Stomach (tissue), 8 donors: ENCODE measurements at regions not wholly inside any gene's neighbourhood (a gene's known extent, or its start where the extent isn't known, plus 50 kb on each side); places are given as distances from the start of the nearest gene placed in this dataset.
A peak's percentile ranks its signal among the peaks of the same experiment; 100 is the strongest.

Experiments used
- DNase-seq, 2 donors: peaks; one replicate each; pipeline versions ENCODE4 v3.0.0 to v3.0.0-alpha.2; 2013 to 2019
- H3K27ac ChIP-seq, 5 donors: fragments of 200-600 bp in 4 of 5; sonication (generic) in 4 of 5; one replicate each; pipeline ENCODE4 v1.5.1; 2013 to 2019; ENCODE audit warnings: mild to moderate bottlenecking in 1 of 5, moderate library complexity in 1 of 5
- H3K27me3 ChIP-seq, 3 donors: fragments of 200-600 bp; sonication (generic); one replicate each; pipeline ENCODE4 v1.5.1; 2017 to 2019; ENCODE audit warnings: mixed run types in 1 of 3
- H3K36me3 ChIP-seq, 4 donors: fragments of 200-600 bp; sonication (generic); 1 replicate in 3 of 4; 2 replicates in 1 of 4; pipeline ENCODE4 v1.5.1; 2016 to 2019
- H3K4me1 ChIP-seq, 4 donors: fragments of 200-600 bp; sonication (generic); one replicate each; pipeline ENCODE4 v1.5.1; 2016 to 2019
- H3K4me3 ChIP-seq, 4 donors: fragments of 200-600 bp; sonication (generic) in 3 of 4; one replicate each; pipeline ENCODE4 v1.5.1; 2016 to 2019; ENCODE audit warnings: mild to moderate bottlenecking in 1 of 4
- H3K9me3 ChIP-seq, 4 donors: fragments of 200-600 bp; sonication (generic); one replicate each; pipeline ENCODE4 v1.5.1; 2016 to 2019
- CTCF ChIP-seq, 7 experiments: fragments of 450-650 bp in 4 of 7; fragments of 200-600 bp in 3 of 7; sonication (generic) in 3 of 7; IDR thresholded peaks; one replicate each; pipeline ENCODE4 v1.5.1; 2016 to 2019; ENCODE audit warnings: antibody characterized with exemption in 7 of 7, control low read depth in 2 of 7, mild to moderate bottlenecking in 1 of 7
- EP300 ChIP-seq: sonication (generic); formaldehyde crosslinking; IDR thresholded peaks from one replicate; pipeline ENCODE4 v1.6.1; 2017; ENCODE audit warnings: antibody characterized with exemption
- POLR2A ChIP-seq, 4 donors: fragments of 450-650 bp; IDR thresholded peaks; one replicate each; pipeline ENCODE4 v1.6.1; 2016; ENCODE audit warnings: antibody characterized with exemption in 4 of 4, control low read depth in 2 of 4, mild to moderate bottlenecking in 1 of 4, moderate library complexity in 1 of 4
- POLR2AphosphoS5 ChIP-seq, 3 donors: sonication (generic); formaldehyde crosslinking; IDR thresholded peaks; one replicate each; pipeline ENCODE4 v1.6.1; 2016; ENCODE audit warnings: antibody characterized with exemption in 3 of 3
- WGBS, 5 donors: extraction: QIAGEN DNeasy Blood & Tissue Kit in 3 of 5; methylation state at CpG; one replicate each; pipeline versions ENCODE4 v1.1.5 to v1.1.7; 2013 to 2018; 5-methylcytosine and 5-hydroxymethylcytosine counted together
- intact Hi-C: fragments of 100-400 bp; cut with DNase I; formaldehyde crosslinking; loops from one replicate; pipeline ENCODE4 v1.15.1; 2023; ENCODE audit warnings: low total_unique reads
- donor health status: healthy with polysubstance abuse.
- donor health status: Bipolar disorder and iron deficiency.
- donor health status: healthy.

DNA sequence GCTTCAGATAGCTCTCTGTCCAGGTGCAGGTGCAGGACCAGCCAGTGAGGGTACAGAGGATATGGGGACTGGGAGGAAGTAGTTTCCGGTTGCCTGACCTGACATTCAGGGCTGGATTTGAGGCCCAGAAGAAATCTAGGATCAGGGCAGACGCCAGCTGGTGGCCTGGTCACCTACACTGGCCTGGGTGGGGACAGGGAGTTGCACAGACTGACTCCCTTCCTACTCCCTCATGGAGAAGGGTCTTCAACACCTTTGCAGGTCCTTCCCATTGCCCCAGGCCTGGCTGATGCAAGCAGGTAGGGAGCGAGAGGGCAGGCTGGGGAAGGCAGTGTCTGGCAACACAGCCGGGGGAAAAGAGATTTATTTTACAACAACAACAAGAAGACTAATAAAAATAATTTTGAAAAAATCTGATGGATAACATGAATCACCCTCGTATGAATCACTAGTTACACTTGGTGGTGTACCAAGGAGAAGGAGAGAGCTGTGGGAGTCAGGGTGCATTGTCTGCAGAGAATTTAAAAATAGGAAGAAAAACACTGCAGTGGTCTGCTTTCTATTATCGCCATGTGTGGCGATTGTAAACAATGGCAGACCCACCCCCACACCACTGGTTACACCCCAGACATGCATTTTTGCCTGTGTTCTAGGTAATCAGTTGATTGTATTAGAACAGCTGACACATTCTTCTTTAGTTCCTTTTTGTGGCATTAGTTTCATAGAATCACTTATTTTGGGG is 62.3 kb upstream of the SNX9 start:
- peaks cover 40 to 68% (median 56%) of the 10 kb centered on the region in 4 donors for H3K4me1 ChIP-seq
- no peaks in the 10 kb centered on the region for H3K36me3 ChIP-seq
- peak overlapping the region; percentile 41 to 68 (median 60) for H3K27ac ChIP-seq
- no peaks in the 10 kb centered on the region for H3K9me3 ChIP-seq
- no peaks in the 10 kb centered on the region for H3K27me3 ChIP-seq
- H3K4me3 ChIP-seq = no peak overlapping the region
- no peak for DNase-seq
- TF ChIP-seq EP300 (no peak), POLR2A (IDR thresholded peaks at IDR 0.05) (no peak), CTCF (IDR thresholded peaks at IDR 0.05) (no peak), POLR2AphosphoS5 (IDR thresholded peaks at IDR 0.05) (no peak)
- WGBS, 5 donors = 61 to 74% (median 69%) methylated on average over 7 of the region's 7 CpGs
- intact Hi-C loops = no loop called here

GRCh38 chr6:157761331-157761921 is 61.6 kb upstream of the SNX9 start:
- no peak for DNase-seq
- no peak for TF ChIP-seq EP300
- TF ChIP-seq POLR2AphosphoS5 (IDR thresholded peaks at IDR 0.05) = no peak
- TF ChIP-seq POLR2A (IDR thresholded peaks at IDR 0.05) = no peak
- no peak for TF ChIP-seq CTCF (IDR thresholded peaks at IDR 0.05)
- WGBS, 5 donors = 80 to 87% (median 83%) methylated on average over 12 of the region's 12 CpGs
- no peaks in the 10 kb centered on the region for H3K36me3 ChIP-seq
- intact Hi-C loops = no loop called here
- H3K27ac ChIP-seq = peak overlapping the region in 3 of 5 donors; percentile 41 to 68 (median 50)
- no peak overlapping the region for H3K4me3 ChIP-seq
- no peaks in the 10 kb centered on the region for H3K27me3 ChIP-seq
- no peaks in the 10 kb centered on the region for H3K9me3 ChIP-seq
- H3K4me1 ChIP-seq = peaks cover 38 to 65% (median 56%) of the 10 kb centered on the region in 4 donors

GRCh38 chr6:157761926-157762325 is 61.1 kb upstream of the SNX9 start:
- intact Hi-C loops = no loop called here
- H3K9me3 ChIP-seq = no peaks in the 10 kb centered on the region
- no peaks in the 10 kb centered on the region for H3K36me3 ChIP-seq
- peaks cover 33 to 60% (median 53%) of the 10 kb centered on the region in 4 donors for H3K4me1 ChIP-seq
- no peak for DNase-seq
- H3K27ac ChIP-seq = peak overlapping the region in 3 of 5 donors; percentile 18 to 68 (median 25)
- TF ChIP-seq CTCF (IDR thresholded peaks at IDR 0.05) (no peak), POLR2AphosphoS5 (IDR thresholded peaks at IDR 0.05) (no peak), EP300 (no peak)
- H3K27me3 ChIP-seq = no peaks in the 10 kb centered on the region
- no peak overlapping the region for H3K4me3 ChIP-seq
- 80 to 94% (median 88%) methylated on average over 13 of the region's 13 CpGs for WGBS, 5 donors

DNA sequence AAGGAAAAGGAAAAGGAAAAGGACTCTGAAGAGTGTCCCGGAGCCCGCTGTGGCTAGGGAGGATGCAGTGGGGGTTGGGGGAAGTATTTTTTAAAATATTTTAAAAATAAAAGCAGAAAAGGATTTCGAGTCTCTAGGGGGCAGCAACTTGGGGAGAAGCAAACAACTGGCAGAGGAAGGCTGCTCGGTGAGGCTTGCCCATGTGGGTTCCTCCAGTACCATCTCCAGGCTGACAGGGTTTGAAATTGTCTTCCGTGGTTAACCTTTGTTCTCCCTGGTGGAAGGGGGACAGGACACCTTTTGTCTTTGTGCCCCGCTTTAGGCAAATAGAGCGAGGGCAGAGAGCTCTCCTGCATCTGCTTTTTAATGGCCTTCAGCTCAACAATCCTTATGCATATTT is 60.4 kb upstream of the SNX9 start:
- H3K27ac ChIP-seq = peak overlapping the region; percentile 26 to 82 (median 80)
- no peak overlapping the region for H3K4me3 ChIP-seq
- H3K9me3 ChIP-seq = no peaks in the 10 kb centered on the region
- no peak for DNase-seq
- H3K27me3 ChIP-seq = no peaks in the 10 kb centered on the region
- H3K4me1 ChIP-seq = peaks cover 31 to 53% (median 46%) of the 10 kb centered on the region in 4 donors
- intact Hi-C loops = no loop called here
- no peaks in the 10 kb centered on the region for H3K36me3 ChIP-seq
- WGBS, 5 donors = 46 to 61% (median 56%) methylated on average over 7 of the region's 7 CpGs
- TF ChIP-seq POLR2A (IDR thresholded peaks at IDR 0.05) (no peak), POLR2AphosphoS5 (IDR thresholded peaks at IDR 0.05) (no peak), EP300 (no peak), CTCF (IDR thresholded peaks at IDR 0.05) (no peak)
